ENCODE measurements at regions not wholly inside any gene's neighbourhood (a gene's known extent, or its start where the extent isn't known, plus 50 kb on each side); places are given as distances from the start of the nearest gene placed in this dataset.

DNA sequence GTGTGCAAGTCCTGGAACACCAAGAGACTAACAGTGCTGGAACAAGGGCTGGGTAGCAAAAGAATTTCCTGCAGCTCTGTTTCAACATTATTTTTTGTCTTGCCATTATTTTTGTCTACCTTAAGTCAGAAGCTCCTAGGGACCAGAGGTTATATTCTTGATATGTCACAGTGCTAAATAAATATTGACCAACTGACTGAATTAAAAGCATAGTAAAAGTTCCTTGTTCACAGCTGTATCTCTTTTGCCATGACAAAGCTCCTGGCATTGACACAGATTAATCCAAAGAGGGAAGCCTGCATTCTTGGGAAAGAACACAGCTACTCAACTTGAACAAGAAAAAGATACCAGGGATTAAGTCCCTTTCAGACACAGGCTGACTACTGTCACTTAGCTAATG lies 136.5 kb downstream of the SPTSSA start:
- TF ChIP-seq GATA2 (IDR thresholded peaks at IDR 0.05; ENCODE audit: low read depth, low read length) (no peak), GATA3 (IDR thresholded peaks at IDR 0.05; ENCODE audit: low read depth, low read length) (no peak)

Data from SH-SY5Y (cell line).